ENCODE measurements at regions not wholly inside any gene's neighbourhood (a gene's known extent, or its start where the extent isn't known, plus 50 kb on each side); places are given as distances from the start of the nearest gene placed in this dataset.

DNA sequence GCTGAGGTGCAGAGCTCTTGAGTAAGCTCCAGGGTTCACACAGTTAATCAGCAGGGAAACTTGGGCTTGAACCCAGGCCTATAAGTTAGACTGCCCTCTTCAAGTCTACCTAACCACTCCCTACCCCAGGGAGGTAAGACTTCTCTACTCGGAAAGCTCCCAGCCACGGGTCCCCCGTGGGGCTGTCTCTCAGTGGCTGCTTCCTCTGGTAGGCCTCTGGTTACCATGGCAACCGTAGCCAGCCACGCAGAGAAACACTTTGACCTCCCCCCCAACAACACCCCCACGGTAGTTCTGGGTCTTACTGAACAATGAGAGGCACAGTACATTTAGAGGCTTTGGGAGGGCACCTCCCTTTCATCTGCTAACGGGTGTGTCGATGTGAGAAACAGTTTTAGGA, 245.2 kb downstream of the AACS start:
- no peak for DNase-seq (ENCODE audit: low read depth)
- no peak for TF ChIP-seq CTCF (IDR thresholded peaks at IDR 0.05; ENCODE audit: insufficient read depth, low read depth, low read length)
- no peak overlapping the region for H3K4me3 ChIP-seq (ENCODE audit: low read depth, low read length)

DNA sequence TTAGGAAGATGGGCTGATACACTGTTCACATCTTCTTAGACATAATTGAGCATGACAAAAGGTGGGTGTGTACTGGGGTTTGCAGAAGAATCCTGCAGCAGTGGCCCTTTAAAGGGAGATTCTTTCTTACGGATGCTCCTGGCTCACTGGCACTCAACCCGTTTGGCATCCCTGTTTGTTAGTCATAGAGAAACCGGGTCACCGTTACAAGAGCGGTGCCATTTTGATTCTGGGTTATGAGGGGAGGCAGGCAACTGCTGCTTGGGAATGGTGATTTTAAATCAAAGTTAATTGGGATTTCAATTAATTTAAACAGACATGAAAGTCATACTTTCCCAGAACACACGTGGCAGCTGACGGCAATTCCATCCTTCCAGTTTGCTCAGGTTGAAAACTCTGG, 245.8 kb downstream of the AACS start:
- H3K4me3 ChIP-seq (ENCODE audit: low read depth, low read length): no peak overlapping the region
- TF ChIP-seq CTCF (IDR thresholded peaks at IDR 0.05; ENCODE audit: insufficient read depth, low read depth, low read length): no peak
- DNase-seq (ENCODE audit: low read depth): no peak

DNA sequence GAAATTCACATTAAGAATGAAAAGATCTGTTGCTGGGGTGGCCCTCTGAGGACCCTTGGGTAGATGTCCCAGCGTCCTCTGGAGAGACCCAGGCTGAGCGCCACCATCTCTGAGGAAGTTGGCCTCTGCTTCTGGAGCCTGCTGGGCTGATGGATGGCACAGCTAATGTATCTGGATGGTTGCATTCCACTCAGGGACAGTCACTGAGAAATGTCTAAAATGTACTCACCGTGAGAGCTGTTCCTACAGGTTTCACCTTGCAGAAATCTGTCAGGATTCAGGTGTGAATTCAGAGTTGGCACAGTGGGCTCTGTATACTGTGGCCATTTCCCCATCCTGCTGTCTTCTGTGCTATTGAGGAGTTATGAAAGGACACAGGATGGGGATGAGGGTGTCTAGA, 247.2 kb downstream of the AACS start:
- no peak overlapping the region for H3K4me3 ChIP-seq (ENCODE audit: low read depth, low read length)
- no peak for TF ChIP-seq CTCF (IDR thresholded peaks at IDR 0.05; ENCODE audit: insufficient read depth, low read depth, low read length)

GRCh38 chr12:125314051-125314755, 249.0 kb downstream of the AACS start:
- no peak overlapping the region for H3K4me3 ChIP-seq (ENCODE audit: low read depth, low read length)
- DNase-seq (ENCODE audit: low read depth): no peak
- no peak for TF ChIP-seq CTCF (IDR thresholded peaks at IDR 0.05; ENCODE audit: insufficient read depth, low read depth, low read length)

More for the DNA sequence above, 247.2 kb downstream of the AACS start:
- no peak for DNase-seq (ENCODE audit: low read depth)

DNA sequence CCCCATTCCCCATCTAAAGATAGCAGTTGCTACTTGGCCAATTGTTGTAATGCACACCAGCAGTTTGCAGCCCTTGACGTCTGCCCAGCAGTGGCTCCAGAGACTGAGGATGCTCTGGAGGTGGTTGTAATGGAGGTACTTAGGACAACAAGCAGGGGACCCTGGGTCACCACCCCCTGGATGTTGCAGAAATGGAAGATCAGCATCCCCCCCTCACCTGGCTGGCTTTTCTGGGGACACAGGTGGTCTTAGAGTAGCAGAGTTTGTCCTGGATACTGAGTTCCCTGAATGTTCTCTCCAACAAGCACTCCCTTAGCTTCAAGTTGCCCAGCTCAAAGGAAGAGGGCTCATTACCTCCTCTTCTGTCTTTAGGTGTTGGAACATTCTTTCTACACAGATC, 250.5 kb downstream of the AACS start:
- no peak for DNase-seq (ENCODE audit: low read depth)
- H3K4me3 ChIP-seq (ENCODE audit: low read depth, low read length): no peak overlapping the region
- no peak for TF ChIP-seq CTCF (IDR thresholded peaks at IDR 0.05; ENCODE audit: insufficient read depth, low read depth, low read length)

DNA sequence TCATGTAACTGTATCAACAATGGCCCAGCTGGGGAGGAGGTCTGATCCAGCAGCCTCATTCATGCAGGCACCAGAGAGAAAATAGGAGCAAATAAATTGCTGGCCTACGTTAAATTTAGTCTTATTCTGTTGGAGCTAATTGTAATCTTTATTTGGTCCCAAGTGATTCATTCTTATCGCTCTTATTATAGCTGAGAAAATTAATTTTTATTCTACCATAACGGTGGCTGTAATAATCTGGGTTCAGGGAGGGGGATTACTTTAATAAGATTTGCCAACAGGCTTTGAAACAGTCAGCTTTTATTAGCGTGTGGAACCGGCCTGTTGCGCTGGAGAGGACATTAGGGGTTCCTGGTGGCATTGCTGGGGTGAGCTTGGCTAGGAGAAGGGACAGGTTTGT, 254.9 kb downstream of the AACS start:
- H3K4me3 ChIP-seq (ENCODE audit: low read depth, low read length): no peak overlapping the region
- TF ChIP-seq CTCF (IDR thresholded peaks at IDR 0.05; ENCODE audit: insufficient read depth, low read depth, low read length): no peak
- no peak for DNase-seq (ENCODE audit: low read depth)
